ENCODE measurements at regions not wholly inside any gene's neighbourhood (a gene's known extent, or its start where the extent isn't known, plus 50 kb on each side); places are given as distances from the start of the nearest gene placed in this dataset.

GRCh38 chr11:127612607-127613006, 612.0 kb upstream of the KIRREL3 start:
- Histone ChIP-seq H3K9me3 (ENCODE audit: insufficient read depth, low read length) (no peaks in the 10 kb centered on the region), H3K4me2 (ENCODE audit: low read length) (no peak overlapping the region), H2AFZ (ENCODE audit: low read depth, low read length) (no peak overlapping the region), H3K4me1 (ENCODE audit: low read length) (no peaks in the 10 kb centered on the region), H4K20me1 (ENCODE audit: insufficient read depth, low read length) (no peaks in the 10 kb centered on the region), H3K79me2 (ENCODE audit: low read length) (no peaks in the 10 kb centered on the region), H3K9ac (ENCODE audit: low read length) (no peak overlapping the region), H3K4me3 (ENCODE audit: low read length) (no peak overlapping the region), H3K27ac (ENCODE audit: low read length) (no peak overlapping the region), H3K27me3 (ENCODE audit: low read depth, low read length) (no peaks in the 10 kb centered on the region), H3K36me3 (replicated peaks; ENCODE audit: low read depth, low read length) (no peaks in the 10 kb centered on the region)
- TF ChIP-seq EZH2phosphoT487 (IDR thresholded peaks at IDR 0.05; ENCODE audit: low read depth) (no peak), CTCF (IDR thresholded peaks at IDR 0.05; ENCODE audit: low read depth, low read length) (no peak)

- no peak overlapping the region for H3K4me2 ChIP-seq (ENCODE audit: low read length)
- no peaks in the 10 kb centered on the region for H3K79me2 ChIP-seq (ENCODE audit: low read length)
- no peaks in the 10 kb centered on the region for H4K20me1 ChIP-seq (ENCODE audit: insufficient read depth, low read length)
- no peaks in the 10 kb centered on the region for H3K36me3 ChIP-seq (replicated peaks; ENCODE audit: low read depth, low read length)
- no peak overlapping the region for H3K4me3 ChIP-seq (ENCODE audit: low read length)
- H3K9ac ChIP-seq (ENCODE audit: low read length), result no peak overlapping the region
- TF ChIP-seq EZH2phosphoT487 (IDR thresholded peaks at IDR 0.05; ENCODE audit: low read depth) (no peak), CTCF (IDR thresholded peaks at IDR 0.05; ENCODE audit: low read depth, low read length) (no peak)
- no peak overlapping the region for H2AFZ ChIP-seq (ENCODE audit: low read depth, low read length)
- no peak overlapping the region for H3K27ac ChIP-seq (ENCODE audit: low read length)
- H3K27me3 ChIP-seq (ENCODE audit: low read depth, low read length), result no peaks in the 10 kb centered on the region
- no peaks in the 10 kb centered on the region for H3K4me1 ChIP-seq (ENCODE audit: low read length)
- H3K9me3 ChIP-seq (ENCODE audit: insufficient read depth, low read length), result no peaks in the 10 kb centered on the region
These were observed 608.6 kb upstream of the KIRREL3 start for GRCh38 chr11:127609025-127609773.

- H3K36me3 ChIP-seq (replicated peaks; ENCODE audit: low read depth, low read length), result no peaks in the 10 kb centered on the region
- no peak overlapping the region for H3K27ac ChIP-seq (ENCODE audit: low read length)
- H3K4me1 ChIP-seq (ENCODE audit: low read length), result no peaks in the 10 kb centered on the region
- no peak overlapping the region for H3K9ac ChIP-seq (ENCODE audit: low read length)
- no peak overlapping the region for H2AFZ ChIP-seq (ENCODE audit: low read depth, low read length)
- H3K4me3 ChIP-seq (ENCODE audit: low read length), result no peak overlapping the region
- H4K20me1 ChIP-seq (ENCODE audit: insufficient read depth, low read length), result no peaks in the 10 kb centered on the region
- H3K4me2 ChIP-seq (ENCODE audit: low read length), result no peak overlapping the region
- no peaks in the 10 kb centered on the region for H3K79me2 ChIP-seq (ENCODE audit: low read length)
- no peaks in the 10 kb centered on the region for H3K9me3 ChIP-seq (ENCODE audit: insufficient read depth, low read length)
- H3K27me3 ChIP-seq (ENCODE audit: low read depth, low read length), result no peaks in the 10 kb centered on the region; the same call in 1 of the 2 replicates
- TF ChIP-seq EZH2phosphoT487 (IDR thresholded peaks at IDR 0.05; ENCODE audit: low read depth), result no peak
- TF ChIP-seq CTCF (IDR thresholded peaks at IDR 0.05; ENCODE audit: low read depth, low read length), result no peak
These were observed 607.0 kb upstream of the KIRREL3 start for GRCh38 chr11:127607487-127608085.

GRCh38 chr11:127601578-127601977, 601.0 kb upstream of the KIRREL3 start:
- Histone ChIP-seq H3K36me3 (replicated peaks; ENCODE audit: low read depth, low read length) (no peaks in the 10 kb centered on the region), H3K79me2 (ENCODE audit: low read length) (no peaks in the 10 kb centered on the region), H4K20me1 (ENCODE audit: insufficient read depth, low read length) (no peaks in the 10 kb centered on the region), H2AFZ (ENCODE audit: low read depth, low read length) (no peak overlapping the region), H3K27me3 (ENCODE audit: low read depth, low read length) (no peaks in the 10 kb centered on the region; the same call in 1 of the 2 replicates), H3K27ac (ENCODE audit: low read length) (no peak overlapping the region), H3K9me3 (ENCODE audit: insufficient read depth, low read length) (no peaks in the 10 kb centered on the region), H3K9ac (ENCODE audit: low read length) (no peak overlapping the region), H3K4me1 (ENCODE audit: low read length) (no peaks in the 10 kb centered on the region), H3K4me2 (ENCODE audit: low read length) (no peak overlapping the region), H3K4me3 (ENCODE audit: low read length) (no peak overlapping the region)
- TF ChIP-seq CTCF (IDR thresholded peaks at IDR 0.05; ENCODE audit: low read depth, low read length) (no peak), EZH2phosphoT487 (IDR thresholded peaks at IDR 0.05; ENCODE audit: low read depth) (no peak)

All from OCI-LY3 (cell line).